CD4-positive, alpha-beta T cell treated with Interleukin-21 for 1 hour (primary cell): ENCODE measurements at regions not wholly inside any gene's neighbourhood (a gene's known extent, or its start where the extent isn't known, plus 50 kb on each side); places are given as distances from the start of the nearest gene placed in this dataset.
A peak's percentile ranks its signal among the peaks of the same experiment; 100 is the strongest.

ENCODE experiments used
- DNase-seq: peaks from one replicate; pipeline ENCODE4 v3.0.0-alpha.2; 2020

GRCh38 chr15:95825671-95826411 is 504.7 kb upstream of the NR2F2 start:
- no peak for DNase-seq

GRCh38 chr15:95826412-95827195 is 503.9 kb upstream of the NR2F2 start:
- peak; percentile 19 for DNase-seq

GRCh38 chr15:95829062-95829461 is 501.4 kb upstream of the NR2F2 start:
- no peak for DNase-seq

- no peak for DNase-seq
Observed at GRCh38 chr15:95830281-95830680, 500.2 kb upstream of the NR2F2 start.

- DNase-seq, result no peak
Observed at GRCh38 chr15:95832668-95833067, 497.8 kb upstream of the NR2F2 start.

- DNase-seq, result no peak
Observed at GRCh38 chr15:95834028-95834804, 496.3 kb upstream of the NR2F2 start.

GRCh38 chr15:95836536-95836935 is 494.0 kb upstream of the NR2F2 start:
- DNase-seq, result no peak

GRCh38 chr15:95837341-95838004 is 493.0 kb upstream of the NR2F2 start:
- DNase-seq, result no peak

GRCh38 chr15:95839367-95839782 is 491.1 kb upstream of the NR2F2 start:
- DNase-seq, result peak; percentile 28

GRCh38 chr15:95840004-95840403 is 490.5 kb upstream of the NR2F2 start:
- DNase-seq, result no peak

- DNase-seq, result no peak
Observed at GRCh38 chr15:95840855-95841254, 489.6 kb upstream of the NR2F2 start.

GRCh38 chr15:95842576-95842975 is 487.9 kb upstream of the NR2F2 start:
- no peak for DNase-seq

GRCh38 chr15:95843241-95843910 is 487.1 kb upstream of the NR2F2 start:
- DNase-seq, result no peak

GRCh38 chr15:95845862-95846515 is 484.5 kb upstream of the NR2F2 start:
- no peak for DNase-seq

- DNase-seq, result no peak
Observed at GRCh38 chr15:95848126-95848525, 482.4 kb upstream of the NR2F2 start.

- no peak for DNase-seq
Observed at GRCh38 chr15:95850837-95851236, 479.7 kb upstream of the NR2F2 start.

GRCh38 chr15:95853350-95853749 is 477.1 kb upstream of the NR2F2 start:
- no peak for DNase-seq

- no peak for DNase-seq
Observed at GRCh38 chr15:95857124-95857757, 473.3 kb upstream of the NR2F2 start.

GRCh38 chr15:95857758-95858157 is 472.7 kb upstream of the NR2F2 start:
- no peak for DNase-seq

- DNase-seq, result no peak
Observed at GRCh38 chr15:95860406-95860805, 470.1 kb upstream of the NR2F2 start.

GRCh38 chr15:95864467-95864886 is 466.0 kb upstream of the NR2F2 start:
- peak; percentile 7 for DNase-seq
